SK-N-SH treated with all-trans-retinoic acid at 6 μM for 48 hours (cell line): ENCODE measurements at regions not wholly inside any gene's neighbourhood (a gene's known extent, or its start where the extent isn't known, plus 50 kb on each side); places are given as distances from the start of the nearest gene placed in this dataset.

Experiments
- ARNTL ChIP-seq: fragments of 450-650 bp; formaldehyde crosslinking; IDR thresholded peaks from 2 replicates; pipeline ENCODE4 v1.5.0; 2020; ENCODE audit warnings: low read depth, mild to moderate bottlenecking, moderate library complexity, borderline replicate concordance
- BACH2 ChIP-seq: fragments of 250-450 bp; sonication (Bioruptor Pico); IDR thresholded peaks from 2 replicates; pipeline ENCODE4 v1.9.0; 2021; ENCODE audit warnings: mild to moderate bottlenecking, borderline replicate concordance
- CREB5 ChIP-seq: fragments of 250-450 bp; sonication (Bioruptor Pico); IDR thresholded peaks from 2 replicates; pipeline ENCODE4 v1.5.1; 2020; ENCODE audit warnings: low read depth, mild to moderate bottlenecking, moderate library complexity
- ESRRG ChIP-seq: fragments of 250-450 bp; sonication (Bioruptor Pico); IDR thresholded peaks from 2 replicates; pipeline ENCODE4 v1.6.1; 2021; ENCODE audit warnings: mild to moderate bottlenecking
- GLIS3 ChIP-seq: fragments of 250-450 bp; sonication (Bioruptor Pico); IDR thresholded peaks from 2 replicates; pipeline ENCODE4 v1.5.0; 2020; ENCODE audit warnings: mild to moderate bottlenecking, moderate library complexity
- OSR1 ChIP-seq: fragments of 250-450 bp; sonication (Bioruptor Pico); IDR thresholded peaks from 2 replicates; pipeline ENCODE4 v1.8.0; 2022; ENCODE audit warnings: moderate library complexity, mild to moderate bottlenecking, inconsistent platforms
- PATZ1 ChIP-seq: fragments of 250-450 bp; sonication (Bioruptor Pico); IDR thresholded peaks from 2 replicates; pipeline ENCODE4 v1.8.0; 2020; ENCODE audit warnings: mild to moderate bottlenecking, moderate library complexity, borderline replicate concordance
- PPARA ChIP-seq: fragments of 250-450 bp; sonication (Bioruptor Pico); IDR thresholded peaks from 2 replicates; pipeline ENCODE4 v1.5.0; 2020; ENCODE audit warnings: mild to moderate bottlenecking, borderline replicate concordance
- RARB ChIP-seq: fragments of 250-450 bp; sonication (Bioruptor Pico); IDR thresholded peaks from 2 replicates; pipeline ENCODE4 v1.8.0; 2021; ENCODE audit warnings: mild to moderate bottlenecking, moderate library complexity
- TCF4 ChIP-seq: fragments of 250-450 bp; sonication (Bioruptor Pico); IDR thresholded peaks from 2 replicates; pipeline ENCODE4 v1.8.0; 2021; ENCODE audit warnings: mild to moderate bottlenecking, moderate library complexity, borderline replicate concordance
- TSHZ2 ChIP-seq: fragments of 250-450 bp; sonication (Bioruptor Pico); IDR thresholded peaks from 2 replicates; pipeline ENCODE4 v1.5.0; 2020; ENCODE audit warnings: mild to moderate bottlenecking, moderate library complexity
- ZFP3 ChIP-seq: fragments of 250-450 bp; sonication (Bioruptor Pico); IDR thresholded peaks from 2 replicates; pipeline ENCODE4 v1.5.0; 2020; ENCODE audit warnings: mild to moderate bottlenecking, moderate library complexity
- ZFP30 ChIP-seq: fragments of 450-650 bp; formaldehyde crosslinking; IDR thresholded peaks from 2 replicates; pipeline ENCODE4 v1.5.0; 2022; ENCODE audit warnings: mild to moderate bottlenecking, moderate library complexity
- ZNF565 ChIP-seq: fragments of 450-650 bp; formaldehyde crosslinking; conservative IDR thresholded peaks from 2 replicates; pipeline ENCODE4 v1.5.0; 2020; ENCODE audit warnings: low read depth, mild to moderate bottlenecking, moderate library complexity

GRCh38 chr17:71361656-71362450, 759.0 kb upstream of the SOX9 start:
- TF ChIP-seq PATZ1 (CRISPR knock-in tag), result no peak
- no peak for TF ChIP-seq TCF4 (CRISPR knock-in tag)
- no peak for TF ChIP-seq BACH2 (CRISPR knock-in tag)
- TF ChIP-seq TSHZ2 (CRISPR knock-in tag), result no peak
- TF ChIP-seq RARB (CRISPR knock-in tag), result no peak
- no peak for TF ChIP-seq ESRRG (CRISPR knock-in tag)
- TF ChIP-seq CREB5 (CRISPR knock-in tag), result no peak
- no peak for TF ChIP-seq GLIS3
- TF ChIP-seq ZFP3, result no peak
- TF ChIP-seq ZFP30 (CRISPR knock-in tag), result no peak
- TF ChIP-seq ZNF565 (CRISPR knock-in tag), result no peak
- TF ChIP-seq PPARA (CRISPR knock-in tag), result no peak
- TF ChIP-seq OSR1, result no peak
- TF ChIP-seq ARNTL, result no peak
